ENCODE measurements at regions not wholly inside any gene's neighbourhood (a gene's known extent, or its start where the extent isn't known, plus 50 kb on each side); places are given as distances from the start of the nearest gene placed in this dataset.

DNA sequence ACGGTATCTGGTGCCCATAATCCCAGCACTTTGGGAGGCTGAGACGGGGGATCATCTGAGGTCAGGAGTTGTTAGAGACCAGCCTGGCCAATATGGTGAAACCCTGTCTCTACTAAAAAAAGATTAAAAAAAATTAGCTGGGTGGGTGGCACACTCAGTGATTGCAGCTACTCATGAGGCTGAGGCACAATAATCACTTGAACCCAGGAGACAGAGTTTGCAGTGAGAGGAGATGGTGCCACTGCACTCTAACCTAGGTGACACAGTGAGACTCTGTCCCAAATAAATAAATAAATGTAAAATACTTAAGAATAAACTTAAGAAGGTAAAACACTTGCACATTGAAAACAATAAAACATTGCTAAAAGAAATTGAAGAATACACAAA lies 90.4 kb downstream of the ZNF280B start:
- BruUV-seq (replicated peaks) = no TSS peak
- H3K9ac ChIP-seq (ENCODE audit: insufficient read depth, low read depth, low read length) = no peak overlapping the region
- intact Hi-C loops (cut with micrococcal nuclease; ENCODE audit: unreplicated experiment) (no loop called here), in situ Hi-C loops (cut with HindIII; ENCODE audit: extremely low pct_ligation_motif_present, low pct_unique_long_range_greater_than_20kb) (no loop called here)
- FAIRE-seq (no peak), DNase-seq (ENCODE audit: low spot score) (no peak), ATAC-seq (no peak)
- no peak overlapping the region for H2AFZ ChIP-seq (ENCODE audit: low read length)
- no peaks in the 10 kb centered on the region for H3K9me3 ChIP-seq (ENCODE audit: low read length)
- ChIA-PET CTCF (ENCODE audit: low intra/inter-chr PET ratio, low total read pairs) (no interaction called here), POLR2A (no interaction called here)
- no peak overlapping the region for H3K4me3 ChIP-seq (replicated peaks in 1 of 3; ENCODE audit: insufficient read depth in 1 of 3, low read depth in 2 of 3, low read length in 3 of 3)
- H3K27me3 ChIP-seq (ENCODE audit: control insufficient read depth in 1 of 2, insufficient read depth in 2 of 2, low read length in 2 of 2) = peaks cover 0 to 65% of the 10 kb centered on the region in 2 experiments; a peak in 3 of 5 replicates
- no peak overlapping the region for H3K27ac ChIP-seq (ENCODE audit: extremely low read length, insufficient read depth, low read length)
- H4K20me1 ChIP-seq (ENCODE audit: insufficient read depth, low read length) = no peaks in the 10 kb centered on the region
- no peaks in the 10 kb centered on the region; a peak in 1 of 5 replicates for H3K36me3 ChIP-seq (replicated peaks in 1 of 2; ENCODE audit: control insufficient read depth in 1 of 2, insufficient read depth in 2 of 2, low read length in 2 of 2)
- peaks cover 7% of the 10 kb centered on the region for H3K4me1 ChIP-seq (ENCODE audit: insufficient read depth, low read length)
- no peaks in the 10 kb centered on the region for H3K79me2 ChIP-seq (ENCODE audit: insufficient read depth, low read length)
- 8% methylated on average over 2 of the region's 2 CpGs for WGBS (ENCODE audit: low lambda C conversion rate)
- H3K4me2 ChIP-seq (ENCODE audit: low read depth, low read length) = no peak overlapping the region
- TF ChIP-seq ZNF124 (CRISPR knock-in tag; IDR thresholded peaks at IDR 0.05) (no peak), ZNF780A (CRISPR knock-in tag; IDR thresholded peaks at IDR 0.05) (no peak), ZNF557 (CRISPR knock-in tag; IDR thresholded peaks at IDR 0.05) (no peak), SMARCC2 (IDR thresholded peaks at IDR 0.05) (no peak)

DNA sequence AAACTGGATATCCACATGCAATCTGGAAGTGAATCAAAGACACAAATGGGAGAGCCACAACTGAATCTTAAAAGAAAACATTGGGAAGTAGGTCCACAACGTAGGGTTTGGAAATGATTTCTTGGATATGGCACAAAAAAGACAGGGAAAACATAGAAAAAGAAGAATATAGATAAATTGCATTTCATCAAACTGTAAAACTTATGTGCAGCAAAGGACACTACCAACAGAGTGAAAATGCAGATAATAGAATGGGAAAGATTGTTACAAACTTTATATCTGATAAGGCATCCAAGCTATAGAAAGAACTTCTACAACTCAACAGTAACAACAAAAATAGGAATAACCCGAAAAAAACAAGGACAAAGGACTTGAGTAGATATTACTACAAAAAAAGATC lies 89.6 kb downstream of the ZNF280B start:
- no peaks in the 10 kb centered on the region for H3K79me2 ChIP-seq (ENCODE audit: insufficient read depth, low read length)
- intact Hi-C loops (cut with micrococcal nuclease; ENCODE audit: unreplicated experiment) = no loop called here
- ChIA-PET CTCF (ENCODE audit: low intra/inter-chr PET ratio, low total read pairs) (no interaction called here), POLR2A (no interaction called here)
- no TSS peak for BruUV-seq (replicated peaks)
- in situ Hi-C loops (cut with HindIII; ENCODE audit: extremely low pct_ligation_motif_present, low pct_unique_long_range_greater_than_20kb) = no loop called here
- H2AFZ ChIP-seq (ENCODE audit: low read length) = no peak overlapping the region
- H3K36me3 ChIP-seq (replicated peaks in 1 of 2; ENCODE audit: control insufficient read depth in 1 of 2, insufficient read depth in 2 of 2, low read length in 2 of 2) = no peaks in the 10 kb centered on the region; a peak in 1 of 5 replicates
- DNase-seq (ENCODE audit: low spot score) = no peak
- ATAC-seq = no peak
- no peak overlapping the region for H3K4me3 ChIP-seq (replicated peaks in 1 of 3; ENCODE audit: insufficient read depth in 1 of 3, low read depth in 2 of 3, low read length in 3 of 3)
- peaks cover 0 to 65% of the 10 kb centered on the region in 2 experiments; a peak in 3 of 5 replicates for H3K27me3 ChIP-seq (ENCODE audit: control insufficient read depth in 1 of 2, insufficient read depth in 2 of 2, low read length in 2 of 2)
- peaks cover 12% of the 10 kb centered on the region for H3K4me1 ChIP-seq (ENCODE audit: insufficient read depth, low read length)
- H3K9ac ChIP-seq (ENCODE audit: insufficient read depth, low read depth, low read length) = no peak overlapping the region
- H3K4me2 ChIP-seq (ENCODE audit: low read depth, low read length) = no peak overlapping the region
- H3K9me3 ChIP-seq (ENCODE audit: low read length) = no peaks in the 10 kb centered on the region
- FAIRE-seq = no peak
- H3K27ac ChIP-seq (ENCODE audit: extremely low read length, insufficient read depth, low read length) = no peak overlapping the region
- H4K20me1 ChIP-seq (ENCODE audit: insufficient read depth, low read length) = no peaks in the 10 kb centered on the region
- WGBS (ENCODE audit: low lambda C conversion rate) = 6% methylated on average over 2 of the region's 2 CpGs
- no peak for TF ChIP-seq SMAD3 (CRISPR knock-in tag; IDR thresholded peaks at IDR 0.05)
- no peak for TF ChIP-seq MAZ (IDR thresholded peaks at IDR 0.05; ENCODE audit: borderline replicate concordance, low read depth, low read length)
- TF ChIP-seq MAZ (CRISPR knock-in tag; IDR thresholded peaks at IDR 0.05; ENCODE audit: low read depth) = no peak
- TF ChIP-seq JARID2 (CRISPR knock-in tag; IDR thresholded peaks at IDR 0.05; ENCODE audit: insufficient replicate concordance) = no peak
- TF ChIP-seq, protein P1, sequence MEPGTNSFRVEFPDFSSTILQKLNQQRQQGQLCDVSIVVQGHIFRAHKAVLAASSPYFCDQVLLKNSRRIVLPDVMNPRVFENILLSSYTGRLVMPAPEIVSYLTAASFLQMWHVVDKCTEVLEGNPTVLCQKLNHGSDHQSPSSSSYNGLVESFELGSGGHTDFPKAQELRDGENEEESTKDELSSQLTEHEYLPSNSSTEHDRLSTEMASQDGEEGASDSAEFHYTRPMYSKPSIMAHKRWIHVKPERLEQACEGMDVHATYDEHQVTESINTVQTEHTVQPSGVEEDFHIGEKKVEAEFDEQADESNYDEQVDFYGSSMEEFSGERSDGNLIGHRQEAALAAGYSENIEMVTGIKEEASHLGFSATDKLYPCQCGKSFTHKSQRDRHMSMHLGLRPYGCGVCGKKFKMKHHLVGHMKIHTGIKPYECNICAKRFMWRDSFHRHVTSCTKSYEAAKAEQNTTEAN (CRISPR knock-in tag; conservative IDR thresholded peaks at IDR 0.05) = no peak
- TF ChIP-seq POLR2AphosphoS5 (IDR thresholded peaks at IDR 0.05; ENCODE audit: low read depth, low read length) = no peak
- TF ChIP-seq MAF1 (CRISPR knock-in tag; IDR thresholded peaks at IDR 0.05; ENCODE audit: borderline replicate concordance) = no peak
- no peak for TF ChIP-seq HNRNPL (IDR thresholded peaks at IDR 0.05; ENCODE audit: low read depth, low read length)
- no peak for TF ChIP-seq ZNF652 (CRISPR knock-in tag; IDR thresholded peaks at IDR 0.05; ENCODE audit: borderline replicate concordance, low read depth)
- TF ChIP-seq, protein P2, sequence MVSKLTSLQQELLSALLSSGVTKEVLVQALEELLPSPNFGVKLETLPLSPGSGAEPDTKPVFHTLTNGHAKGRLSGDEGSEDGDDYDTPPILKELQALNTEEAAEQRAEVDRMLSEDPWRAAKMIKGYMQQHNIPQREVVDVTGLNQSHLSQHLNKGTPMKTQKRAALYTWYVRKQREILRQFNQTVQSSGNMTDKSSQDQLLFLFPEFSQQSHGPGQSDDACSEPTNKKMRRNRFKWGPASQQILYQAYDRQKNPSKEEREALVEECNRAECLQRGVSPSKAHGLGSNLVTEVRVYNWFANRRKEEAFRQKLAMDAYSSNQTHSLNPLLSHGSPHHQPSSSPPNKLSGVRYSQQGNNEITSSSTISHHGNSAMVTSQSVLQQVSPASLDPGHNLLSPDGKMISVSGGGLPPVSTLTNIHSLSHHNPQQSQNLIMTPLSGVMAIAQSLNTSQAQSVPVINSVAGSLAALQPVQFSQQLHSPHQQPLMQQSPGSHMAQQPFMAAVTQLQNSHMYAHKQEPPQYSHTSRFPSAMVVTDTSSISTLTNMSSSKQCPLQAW (CRISPR knock-in tag; IDR thresholded peaks at IDR 0.05) = no peak
- TF ChIP-seq NFE2L1 (CRISPR knock-in tag; IDR thresholded peaks at IDR 0.05; ENCODE audit: borderline replicate concordance) = no peak
- no peak for TF ChIP-seq ZFP62 (CRISPR knock-in tag; IDR thresholded peaks at IDR 0.05)
- TF ChIP-seq, protein P3, sequence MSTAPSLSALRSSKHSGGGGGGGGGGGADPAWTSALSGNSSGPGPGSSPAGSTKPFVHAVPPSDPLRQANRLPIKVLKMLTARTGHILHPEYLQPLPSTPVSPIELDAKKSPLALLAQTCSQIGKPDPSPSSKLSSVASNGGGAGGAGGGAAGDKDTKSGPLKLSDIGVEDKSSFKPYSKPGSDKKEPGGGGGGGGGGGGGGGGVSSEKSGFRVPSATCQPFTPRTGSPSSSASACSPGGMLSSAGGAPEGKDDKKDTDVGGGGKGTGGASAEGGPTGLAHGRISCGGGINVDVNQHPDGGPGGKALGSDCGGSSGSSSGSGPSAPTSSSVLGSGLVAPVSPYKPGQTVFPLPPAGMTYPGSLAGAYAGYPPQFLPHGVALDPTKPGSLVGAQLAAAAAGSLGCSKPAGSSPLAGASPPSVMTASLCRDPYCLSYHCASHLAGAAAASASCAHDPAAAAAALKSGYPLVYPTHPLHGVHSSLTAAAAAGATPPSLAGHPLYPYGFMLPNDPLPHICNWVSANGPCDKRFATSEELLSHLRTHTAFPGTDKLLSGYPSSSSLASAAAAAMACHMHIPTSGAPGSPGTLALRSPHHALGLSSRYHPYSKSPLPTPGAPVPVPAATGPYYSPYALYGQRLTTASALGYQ (CRISPR knock-in tag; IDR thresholded peaks at IDR 0.05) = no peak

All from HepG2 (cell line).